IMR-90 (cell line): ENCODE measurements at regions not wholly inside any gene's neighbourhood (a gene's known extent, or its start where the extent isn't known, plus 50 kb on each side); places are given as distances from the start of the nearest gene placed in this dataset.

Experiments used
- BHLHE40 ChIP-seq: fragments of 150-350 bp; IDR thresholded peaks from 2 replicates; pipeline ENCODE4 v1.6.1; 2016; ENCODE audit warnings: mild to moderate bottlenecking, low read depth, low read length
- CHD1 ChIP-seq: IDR thresholded peaks from 2 replicates; pipeline ENCODE4 v1.6.1; 2012; ENCODE audit warnings: low read depth, low read length, improper control_type of control experiment
- FOS ChIP-seq: fragments of 150-350 bp; IDR thresholded peaks from 2 replicates; pipeline ENCODE4 v1.6.1; 2016; ENCODE audit warnings: low read depth, low read length
- MAZ ChIP-seq: IDR thresholded peaks from 2 replicates; pipeline ENCODE4 v1.6.1; 2012; ENCODE audit warnings: low read depth, mild to moderate bottlenecking, low read length, improper control_type of control experiment, moderate library complexity, borderline replicate concordance
- MXI1 ChIP-seq: IDR thresholded peaks from 2 replicates; pipeline ENCODE4 v1.6.1; 2012; ENCODE audit warnings: low read depth, mild to moderate bottlenecking, low read length, moderate library complexity, borderline replicate concordance
- NFE2L2 ChIP-seq: fragments of 150-350 bp; IDR thresholded peaks from 2 replicates; pipeline ENCODE4 v1.6.1; 2016; ENCODE audit warnings: low read depth, mild to moderate bottlenecking, low read length
- POLR2A ChIP-seq: IDR thresholded peaks from 2 replicates; pipeline ENCODE4 v1.6.1; 2012; ENCODE audit warnings: mild to moderate bottlenecking, low read depth, low read length
- RAD21 ChIP-seq: IDR thresholded peaks from 2 replicates; pipeline ENCODE4 v1.6.1; 2012; ENCODE audit warnings: low read length, improper control_type of control experiment
- RCOR1 ChIP-seq: IDR thresholded peaks from 2 replicates; pipeline ENCODE4 v1.6.1; 2012; ENCODE audit warnings: mild to moderate bottlenecking, low read length, improper control_type of control experiment; ENCODE audit not compliant: insufficient replicate concordance
- RFX5 ChIP-seq: IDR thresholded peaks from 2 replicates; pipeline ENCODE4 v1.8.0; 2012; ENCODE audit warnings: low read depth, mild to moderate bottlenecking, low read length, moderate library complexity
- SMC3 ChIP-seq: fragments of 150-350 bp; IDR thresholded peaks from 2 replicates; pipeline ENCODE4 v1.6.1; 2016; ENCODE audit warnings: low read depth, mild to moderate bottlenecking, antibody characterized with exemption, low read length, moderate library complexity
- TF ChIP-seq, protein P1 (sequence below): conservative IDR thresholded peaks from 2 replicates; pipeline ENCODE4 v1.5.1; 2012; ENCODE audit warnings: mild to moderate bottlenecking, low read depth, low read length, improper control_type of control experiment

DNA sequence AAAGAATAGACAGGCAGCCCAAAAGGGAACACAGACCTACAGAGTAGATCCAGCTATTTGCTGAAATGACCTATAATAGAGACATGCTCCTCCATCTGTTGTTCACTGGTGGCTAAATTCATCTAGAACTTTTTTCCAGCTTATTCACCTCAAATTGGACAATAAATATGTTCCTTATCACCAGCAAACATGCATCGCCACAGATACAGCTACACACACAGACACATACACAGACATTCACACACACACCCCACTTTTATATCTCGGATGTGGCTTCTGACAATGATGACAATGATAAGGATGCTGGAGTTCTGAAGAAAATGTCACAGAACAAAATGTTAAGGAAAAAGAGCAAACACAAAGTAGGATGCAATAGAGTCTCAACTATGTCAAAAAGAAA lies 175.4 kb downstream of the LSM5 start:
- TF ChIP-seq POLR2A (no peak), MXI1 (no peak), RCOR1 (no peak), SMC3 (no peak), NFE2L2 (no peak), CHD1 (no peak), MAZ (no peak), BHLHE40 (no peak), FOS (no peak), RAD21 (no peak), RFX5 (no peak)
- TF ChIP-seq, protein P1, sequence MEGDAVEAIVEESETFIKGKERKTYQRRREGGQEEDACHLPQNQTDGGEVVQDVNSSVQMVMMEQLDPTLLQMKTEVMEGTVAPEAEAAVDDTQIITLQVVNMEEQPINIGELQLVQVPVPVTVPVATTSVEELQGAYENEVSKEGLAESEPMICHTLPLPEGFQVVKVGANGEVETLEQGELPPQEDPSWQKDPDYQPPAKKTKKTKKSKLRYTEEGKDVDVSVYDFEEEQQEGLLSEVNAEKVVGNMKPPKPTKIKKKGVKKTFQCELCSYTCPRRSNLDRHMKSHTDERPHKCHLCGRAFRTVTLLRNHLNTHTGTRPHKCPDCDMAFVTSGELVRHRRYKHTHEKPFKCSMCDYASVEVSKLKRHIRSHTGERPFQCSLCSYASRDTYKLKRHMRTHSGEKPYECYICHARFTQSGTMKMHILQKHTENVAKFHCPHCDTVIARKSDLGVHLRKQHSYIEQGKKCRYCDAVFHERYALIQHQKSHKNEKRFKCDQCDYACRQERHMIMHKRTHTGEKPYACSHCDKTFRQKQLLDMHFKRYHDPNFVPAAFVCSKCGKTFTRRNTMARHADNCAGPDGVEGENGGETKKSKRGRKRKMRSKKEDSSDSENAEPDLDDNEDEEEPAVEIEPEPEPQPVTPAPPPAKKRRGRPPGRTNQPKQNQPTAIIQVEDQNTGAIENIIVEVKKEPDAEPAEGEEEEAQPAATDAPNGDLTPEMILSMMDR: no peak
